Sigmoid colon (tissue), 4 donors: ENCODE measurements at regions not wholly inside any gene's neighbourhood (a gene's known extent, or its start where the extent isn't known, plus 50 kb on each side); places are given as distances from the start of the nearest gene placed in this dataset.

ENCODE experiments used
- CTCF ChIP-seq, 4 experiments: fragments of 450-650 bp in 3 of 4; fragments of 200-600 bp in 1 of 4; IDR thresholded peaks; one replicate each; pipeline ENCODE4 v1.5.1; 2016 to 2019; ENCODE audit warnings: antibody characterized with exemption in 4 of 4, mild to moderate bottlenecking in 3 of 4, moderate library complexity in 2 of 4
- EP300 ChIP-seq, 4 donors: sonication (generic); formaldehyde crosslinking; IDR thresholded peaks; one replicate each; pipeline ENCODE4 v1.6.1; 2017; ENCODE audit warnings: antibody characterized with exemption in 4 of 4

GRCh38 chr18:28390022-28390421, 213.1 kb upstream of the CDH2 start:
- TF ChIP-seq CTCF (IDR thresholded peaks at IDR 0.05) (no peak), EP300 (IDR thresholded peaks at IDR 0.05) (no peak)
